Prostate gland (tissue), 2 donors: ENCODE measurements at regions not wholly inside any gene's neighbourhood (a gene's known extent, or its start where the extent isn't known, plus 50 kb on each side); places are given as distances from the start of the nearest gene placed in this dataset.

Experiments
- POLR2A ChIP-seq: fragments of 450-650 bp; IDR thresholded peaks from one replicate; pipeline ENCODE4 v1.6.1; 2016; ENCODE audit warnings: antibody characterized with exemption, mild to moderate bottlenecking
- TF ChIP-seq, protein P1 (sequence below), 4 experiments: fragments of 200-600 bp in 2 of 4; fragments of 450-650 bp in 2 of 4; sonication (generic) in 2 of 4; IDR thresholded peaks; 1 replicate in 3 of 4; 2 replicates in 1 of 4; pipeline ENCODE4 v1.5.1; 2016 to 2019; ENCODE audit warnings: antibody characterized with exemption in 4 of 4, mild to moderate bottlenecking in 2 of 4, moderate library complexity in 2 of 4

GRCh38 chr1:25065795-25066238 lies 135.7 kb upstream of the RUNX3 start:
- TF ChIP-seq POLR2A: no peak
- TF ChIP-seq, protein P1, sequence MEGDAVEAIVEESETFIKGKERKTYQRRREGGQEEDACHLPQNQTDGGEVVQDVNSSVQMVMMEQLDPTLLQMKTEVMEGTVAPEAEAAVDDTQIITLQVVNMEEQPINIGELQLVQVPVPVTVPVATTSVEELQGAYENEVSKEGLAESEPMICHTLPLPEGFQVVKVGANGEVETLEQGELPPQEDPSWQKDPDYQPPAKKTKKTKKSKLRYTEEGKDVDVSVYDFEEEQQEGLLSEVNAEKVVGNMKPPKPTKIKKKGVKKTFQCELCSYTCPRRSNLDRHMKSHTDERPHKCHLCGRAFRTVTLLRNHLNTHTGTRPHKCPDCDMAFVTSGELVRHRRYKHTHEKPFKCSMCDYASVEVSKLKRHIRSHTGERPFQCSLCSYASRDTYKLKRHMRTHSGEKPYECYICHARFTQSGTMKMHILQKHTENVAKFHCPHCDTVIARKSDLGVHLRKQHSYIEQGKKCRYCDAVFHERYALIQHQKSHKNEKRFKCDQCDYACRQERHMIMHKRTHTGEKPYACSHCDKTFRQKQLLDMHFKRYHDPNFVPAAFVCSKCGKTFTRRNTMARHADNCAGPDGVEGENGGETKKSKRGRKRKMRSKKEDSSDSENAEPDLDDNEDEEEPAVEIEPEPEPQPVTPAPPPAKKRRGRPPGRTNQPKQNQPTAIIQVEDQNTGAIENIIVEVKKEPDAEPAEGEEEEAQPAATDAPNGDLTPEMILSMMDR (IDR thresholded peaks at IDR 0.05): no peak
